CD4-positive, CD25-positive, alpha-beta regulatory T cell (primary cell): ENCODE measurements at regions not wholly inside any gene's neighbourhood (a gene's known extent, or its start where the extent isn't known, plus 50 kb on each side); places are given as distances from the start of the nearest gene placed in this dataset.

Experiments
- ATAC-seq, 2 donors: fragments of 150-1000 bp; cut with Tn5 transposase; one replicate each; pipeline ENCODE4 v1.10.0; 2021; ENCODE audit warnings: low read depth in 2 of 2, moderate number of reproducible peaks in 2 of 2, moderate library complexity in 1 of 2
- DNase-seq, 3 donors: peaks; one replicate each; pipeline versions ENCODE4 v3.0.0 to v3.0.0-alpha.2; 2012 to 2022; ENCODE audit warnings: mixed read lengths in 1 of 3
- H3K27ac ChIP-seq: one replicate; pipeline ENCODE4 v1.7.0; 2013; ENCODE audit warnings: mild to moderate bottlenecking, low read length; ENCODE audit not compliant: insufficient read depth, poor library complexity, severe bottlenecking
- H3K27me3 ChIP-seq: one replicate; pipeline ENCODE4 v1.7.0; 2013; ENCODE audit warnings: low read length; ENCODE audit not compliant: control insufficient read depth, insufficient read depth
- H3K36me3 ChIP-seq: one replicate; pipeline ENCODE4 v1.7.0; 2013; ENCODE audit warnings: mild to moderate bottlenecking, low read length, moderate library complexity; ENCODE audit not compliant: control insufficient read depth, insufficient read depth
- H3K4me1 ChIP-seq: 2 replicates; pipeline ENCODE4 v1.7.0; 2013; ENCODE audit warnings: mild to moderate bottlenecking, low read length; ENCODE audit not compliant: insufficient read depth, control insufficient read depth, poor library complexity, severe bottlenecking
- H3K4me3 ChIP-seq: one replicate; pipeline ENCODE4 v1.7.0; 2013; ENCODE audit warnings: low read depth, mild to moderate bottlenecking, low read length, moderate library complexity
- H3K9me3 ChIP-seq, 2 experiments: 1 replicate in 1 of 2; 2 replicates in 1 of 2; pipeline ENCODE4 v1.7.0; 2013; ENCODE audit warnings: low read length in 2 of 2, mild to moderate bottlenecking in 1 of 2, moderate library complexity in 1 of 2; ENCODE audit not compliant: control insufficient read depth in 2 of 2
- H3K27ac Mint-ChIP-seq, 3 donors: one replicate each; pipeline ENCODE4 v1.8.0; 2020 to 2022; ENCODE audit warnings: mild to moderate bottlenecking in 3 of 3, mixed read lengths in 3 of 3, moderate library complexity in 2 of 3
- H3K27me3 Mint-ChIP-seq: one replicate; pipeline ENCODE4 v1.8.0; 2022; ENCODE audit warnings: mild to moderate bottlenecking, mixed read lengths
- H3K36me3 Mint-ChIP-seq: one replicate; pipeline ENCODE4 v1.8.0; 2020; ENCODE audit warnings: mixed read lengths
- H3K4me1 Mint-ChIP-seq, 4 donors: one replicate each; pipeline ENCODE4 v1.8.0; 2020 to 2022; ENCODE audit warnings: mixed read lengths in 4 of 4, mild to moderate bottlenecking in 1 of 4
- H3K4me3 Mint-ChIP-seq, 4 donors: one replicate each; pipeline ENCODE4 v1.8.0; 2020 to 2022; ENCODE audit warnings: mild to moderate bottlenecking in 4 of 4, mixed read lengths in 4 of 4, moderate library complexity in 3 of 4
- H3K9me3 Mint-ChIP-seq, 7 donors: one replicate each; pipeline ENCODE4 v1.8.0; 2020 to 2022; ENCODE audit warnings: mixed read lengths in 7 of 7, mild to moderate bottlenecking in 3 of 7, moderate library complexity in 2 of 7

DNA sequence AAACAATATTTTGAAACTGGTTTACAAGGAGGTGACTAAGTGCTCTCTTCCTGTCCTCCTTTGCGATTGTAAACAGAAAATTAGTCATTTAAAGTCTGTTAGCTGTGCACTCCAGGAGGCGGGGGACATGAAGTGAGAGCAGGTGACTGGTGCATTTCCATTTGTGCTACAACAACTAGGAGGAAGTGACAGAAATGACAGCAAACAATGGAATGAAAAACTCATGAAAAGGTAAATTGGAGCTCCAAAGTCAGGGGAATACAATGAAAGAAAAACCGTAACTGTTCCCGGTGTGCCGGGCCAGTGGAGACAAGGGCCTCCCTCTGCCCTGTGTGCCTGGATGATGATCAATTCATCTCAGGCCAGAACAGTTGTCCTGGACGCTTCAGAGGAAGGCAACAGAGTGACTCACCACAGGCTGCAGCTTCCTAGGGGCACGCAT is 439.9 kb downstream of the GADD45G start:
- ATAC-seq (no peak), DNase-seq (peak in 1 of 3 donors; percentile 10)
- Histone ChIP-seq H3K27me3 (peaks cover 4% of the 10 kb centered on the region), H3K36me3 (no peaks in the 10 kb centered on the region), H3K4me3 (no peak overlapping the region), H3K27ac (no peak overlapping the region), H3K9me3 (peaks cover 0 to 4% of the 10 kb centered on the region in 2 experiments), H3K4me1 (no peaks in the 10 kb centered on the region)
- Mint-ChIP-seq H3K4me1 (no peaks in the 10 kb centered on the region), H3K36me3 (peaks cover 3% of the 10 kb centered on the region), H3K27ac (no peak overlapping the region), H3K27me3 (peaks cover 12% of the 10 kb centered on the region), H3K4me3 (no peak overlapping the region), H3K9me3 (peaks cover 0 to 3% (median 0%) of the 10 kb centered on the region in 7 donors)

- Mint-ChIP-seq H3K27ac (no peak overlapping the region), H3K4me3 (no peak overlapping the region), H3K4me1 (no peaks in the 10 kb centered on the region), H3K9me3 (peaks cover 0 to 3% (median 0%) of the 10 kb centered on the region in 7 donors), H3K27me3 (peaks cover 15% of the 10 kb centered on the region), H3K36me3 (no peaks in the 10 kb centered on the region)
- Histone ChIP-seq H3K9me3 (peaks cover 0 to 4% of the 10 kb centered on the region in 2 experiments), H3K27ac (no peak overlapping the region), H3K36me3 (no peaks in the 10 kb centered on the region), H3K27me3 (peaks cover 4% of the 10 kb centered on the region), H3K4me3 (no peak overlapping the region), H3K4me1 (no peaks in the 10 kb centered on the region)
- DNase-seq (no peak), ATAC-seq (no peak)
These were observed 441.6 kb downstream of the GADD45G start for GRCh38 chr9:90046317-90046861.

DNA sequence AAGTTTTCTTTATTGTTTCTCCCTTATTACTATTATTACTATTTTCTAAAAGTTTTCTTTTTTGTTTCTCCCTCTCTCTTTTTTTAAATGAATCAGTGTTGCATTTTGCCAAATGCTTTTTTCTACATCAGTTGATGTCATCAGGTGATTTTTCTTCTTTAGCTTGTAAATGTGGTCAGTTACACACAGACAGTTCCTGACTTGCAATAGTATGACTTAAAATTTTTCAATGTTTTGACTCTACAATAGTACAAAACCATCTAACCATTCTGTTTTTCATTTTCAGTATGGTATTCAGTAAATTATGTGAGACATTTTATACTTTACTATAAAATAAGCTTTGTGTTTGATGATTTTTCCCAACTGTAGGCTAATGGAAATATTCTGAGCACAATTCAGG is 443.0 kb downstream of the GADD45G start:
- H3K4me1 Mint-ChIP-seq, result no peaks in the 10 kb centered on the region
- H3K36me3 ChIP-seq, result no peaks in the 10 kb centered on the region
- H3K36me3 Mint-ChIP-seq, result no peaks in the 10 kb centered on the region
- H3K9me3 ChIP-seq, result peaks cover 0 to 4% of the 10 kb centered on the region in 2 experiments
- H3K27me3 ChIP-seq, result peaks cover 8% of the 10 kb centered on the region
- no peak overlapping the region for H3K27ac ChIP-seq
- peaks cover 0 to 3% (median 2%) of the 10 kb centered on the region in 7 donors for H3K9me3 Mint-ChIP-seq
- no peak overlapping the region for H3K27ac Mint-ChIP-seq
- H3K27me3 Mint-ChIP-seq, result peaks cover 21% of the 10 kb centered on the region
- ATAC-seq, result no peak
- H3K4me1 ChIP-seq, result no peaks in the 10 kb centered on the region
- no peak overlapping the region for H3K4me3 Mint-ChIP-seq
- no peak for DNase-seq
- no peak overlapping the region for H3K4me3 ChIP-seq

DNA sequence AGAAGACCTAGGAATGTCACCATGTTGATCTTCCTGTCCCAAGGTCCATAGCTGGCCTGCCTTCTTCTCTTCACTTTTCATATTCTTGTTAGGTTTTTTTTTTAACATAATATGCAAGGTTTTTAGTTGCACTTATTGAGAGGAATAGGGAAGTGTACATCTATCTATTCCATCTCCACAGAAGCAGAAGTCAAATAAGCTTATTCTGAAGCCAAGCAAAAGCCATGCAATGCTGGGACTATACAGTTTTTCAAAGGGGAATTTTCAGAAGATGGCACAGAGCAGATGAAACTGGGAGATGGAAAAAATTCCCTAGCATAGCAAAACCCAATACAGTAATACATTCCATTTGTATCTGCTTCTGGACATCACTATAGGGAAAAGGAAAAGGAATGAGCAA is 447.6 kb downstream of the GADD45G start:
- ATAC-seq, result no peak

GRCh38 chr9:90053027-90053426 is 448.2 kb downstream of the GADD45G start:
- no peaks in the 10 kb centered on the region for H3K36me3 ChIP-seq
- H3K9me3 ChIP-seq, result peaks cover 0 to 4% of the 10 kb centered on the region in 2 experiments
- no peaks in the 10 kb centered on the region for H3K4me1 ChIP-seq
- H3K4me3 ChIP-seq, result no peak overlapping the region
- Mint-ChIP-seq H3K4me3 (no peak overlapping the region), H3K36me3 (no peaks in the 10 kb centered on the region), H3K9me3 (peaks cover 0 to 5% (median 2%) of the 10 kb centered on the region in 7 donors), H3K27ac (no peak overlapping the region), H3K27me3 (peaks cover 20% of the 10 kb centered on the region), H3K4me1 (no peaks in the 10 kb centered on the region)
- no peak for DNase-seq
- H3K27ac ChIP-seq, result no peak overlapping the region
- ATAC-seq, result no peak
- H3K27me3 ChIP-seq, result peaks cover 7% of the 10 kb centered on the region

More for the DNA sequence above, 447.6 kb downstream of the GADD45G start:
- Histone ChIP-seq H3K36me3 (no peaks in the 10 kb centered on the region), H3K4me1 (no peaks in the 10 kb centered on the region), H3K27me3 (peaks cover 9% of the 10 kb centered on the region), H3K9me3 (peaks cover 0 to 4% of the 10 kb centered on the region in 2 experiments), H3K27ac (no peak overlapping the region), H3K4me3 (no peak overlapping the region)
- peaks cover 21% of the 10 kb centered on the region for H3K27me3 Mint-ChIP-seq
- no peaks in the 10 kb centered on the region for H3K4me1 Mint-ChIP-seq
- H3K36me3 Mint-ChIP-seq, result no peaks in the 10 kb centered on the region
- peaks cover 0 to 5% (median 2%) of the 10 kb centered on the region in 7 donors for H3K9me3 Mint-ChIP-seq
- DNase-seq, result no peak
- no peak overlapping the region for H3K27ac Mint-ChIP-seq
- no peak overlapping the region for H3K4me3 Mint-ChIP-seq

DNA sequence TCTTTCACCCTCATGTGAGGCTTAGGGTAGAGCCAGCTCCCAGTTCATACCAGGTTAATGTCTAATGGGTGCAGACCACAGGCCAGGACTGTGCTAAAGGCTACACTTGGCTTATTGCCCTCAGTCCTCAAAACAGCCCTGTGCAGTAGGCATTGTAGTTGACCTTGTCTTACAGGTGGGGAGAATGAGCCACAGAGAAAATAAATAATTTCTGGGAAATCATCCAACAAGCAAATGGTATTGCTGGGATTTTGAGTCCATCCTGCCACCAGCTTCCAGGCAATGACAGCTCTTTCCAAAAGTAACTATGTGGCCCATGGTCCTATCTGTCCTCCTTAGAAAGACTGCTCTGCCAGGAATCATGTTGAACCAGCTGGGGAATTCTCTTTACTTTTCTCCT is 450.0 kb downstream of the GADD45G start:
- ATAC-seq (no peak), DNase-seq (no peak)
- Histone ChIP-seq H3K27me3 (peaks cover 6% of the 10 kb centered on the region), H3K27ac (no peak overlapping the region), H3K4me1 (no peaks in the 10 kb centered on the region), H3K36me3 (no peaks in the 10 kb centered on the region), H3K4me3 (no peak overlapping the region), H3K9me3 (no peaks in the 10 kb centered on the region)
- H3K27me3 Mint-ChIP-seq, result peaks cover 17% of the 10 kb centered on the region
- no peak overlapping the region for H3K4me3 Mint-ChIP-seq
- no peaks in the 10 kb centered on the region for H3K36me3 Mint-ChIP-seq
- H3K4me1 Mint-ChIP-seq, result no peaks in the 10 kb centered on the region
- H3K27ac Mint-ChIP-seq, result no peak overlapping the region
- H3K9me3 Mint-ChIP-seq, result peaks cover 0 to 5% (median 0%) of the 10 kb centered on the region in 7 donors

DNA sequence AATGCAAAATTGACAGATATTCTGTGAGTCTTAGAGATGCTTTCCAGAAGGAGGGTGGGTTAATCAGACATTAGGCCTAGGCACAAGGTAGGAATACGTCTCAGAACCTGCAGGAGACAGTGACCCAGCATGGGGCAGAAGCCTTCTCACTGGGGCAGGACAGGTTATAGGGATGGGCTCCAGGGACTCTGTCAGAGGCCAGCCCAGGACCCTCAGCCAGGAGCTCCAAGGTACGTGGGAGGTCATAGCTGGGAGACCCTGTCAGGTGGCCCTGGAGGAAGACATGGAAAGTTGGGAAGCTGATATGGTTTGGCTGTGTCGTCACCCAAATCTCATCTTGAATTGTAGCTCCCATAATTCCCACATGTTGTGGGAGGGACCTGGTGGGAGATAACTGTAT is 450.4 kb downstream of the GADD45G start:
- Mint-ChIP-seq H3K36me3 (no peaks in the 10 kb centered on the region), H3K4me1 (no peaks in the 10 kb centered on the region)

DNA sequence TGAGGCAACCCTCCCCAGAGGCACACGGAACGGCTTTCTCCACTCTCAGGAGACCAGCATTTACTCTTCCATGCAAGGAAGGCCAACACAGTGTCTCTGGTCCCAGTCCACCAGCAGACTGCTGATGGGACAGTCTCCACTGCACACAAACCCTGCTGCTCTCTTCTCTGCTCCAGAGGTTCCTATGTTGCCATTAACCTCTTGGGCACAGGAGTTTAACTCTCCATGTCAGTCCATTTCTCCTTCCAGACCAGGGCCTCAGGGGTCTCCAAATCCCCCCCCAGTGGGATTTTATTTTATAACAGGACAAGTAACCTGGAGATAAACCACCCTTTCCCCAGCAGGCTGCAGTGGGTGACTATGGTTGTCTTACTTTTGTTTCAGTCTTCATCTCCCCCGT is 452.5 kb downstream of the GADD45G start:
- Histone ChIP-seq H3K36me3 (no peaks in the 10 kb centered on the region), H3K4me3 (no peak overlapping the region), H3K4me1 (no peaks in the 10 kb centered on the region), H3K27me3 (peaks cover 5% of the 10 kb centered on the region), H3K9me3 (no peaks in the 10 kb centered on the region), H3K27ac (no peak overlapping the region)
- ATAC-seq (no peak), DNase-seq (no peak)
- Mint-ChIP-seq H3K4me3 (no peak overlapping the region), H3K4me1 (no peaks in the 10 kb centered on the region), H3K9me3 (peaks cover 0 to 5% (median 0%) of the 10 kb centered on the region in 7 donors), H3K36me3 (no peaks in the 10 kb centered on the region), H3K27ac (no peak overlapping the region), H3K27me3 (peaks cover 12% of the 10 kb centered on the region)

More for the DNA sequence above, 450.4 kb downstream of the GADD45G start:
- Mint-ChIP-seq H3K27me3 (peaks cover 17% of the 10 kb centered on the region), H3K27ac (no peak overlapping the region), H3K9me3 (peaks cover 0 to 5% (median 0%) of the 10 kb centered on the region in 7 donors), H3K4me3 (no peak overlapping the region)
- no peak overlapping the region for H3K4me3 ChIP-seq
- no peaks in the 10 kb centered on the region for H3K4me1 ChIP-seq
- no peak for DNase-seq
- no peaks in the 10 kb centered on the region for H3K36me3 ChIP-seq
- peaks cover 6% of the 10 kb centered on the region for H3K27me3 ChIP-seq
- ATAC-seq, result no peak
- H3K27ac ChIP-seq, result no peak overlapping the region
- no peaks in the 10 kb centered on the region for H3K9me3 ChIP-seq
